ENCODE measurements at regions not wholly inside any gene's neighbourhood (a gene's known extent, or its start where the extent isn't known, plus 50 kb on each side); places are given as distances from the start of the nearest gene placed in this dataset.

DNA sequence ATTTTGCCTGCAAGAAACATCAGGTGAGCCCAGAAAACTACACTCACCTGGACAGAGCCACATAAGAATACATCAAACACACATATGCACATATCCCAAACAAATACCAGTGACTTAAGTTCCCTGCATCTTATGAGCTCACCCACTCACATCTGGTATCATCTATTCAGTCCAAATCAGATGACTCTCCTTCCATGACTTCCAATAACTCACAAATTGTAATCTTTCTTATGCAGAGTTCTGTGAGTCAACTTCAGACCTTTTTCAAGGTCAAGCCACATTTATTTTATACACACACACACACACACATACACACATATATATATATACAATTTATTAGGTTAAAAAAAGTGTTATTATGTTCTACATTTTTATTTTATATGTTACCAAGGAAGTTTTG lies 1711.9 kb upstream of the CDH9 start:
- H3K4me3 ChIP-seq (ENCODE audit: low read depth, low read length), result no peak overlapping the region
- TF ChIP-seq, protein P1, sequence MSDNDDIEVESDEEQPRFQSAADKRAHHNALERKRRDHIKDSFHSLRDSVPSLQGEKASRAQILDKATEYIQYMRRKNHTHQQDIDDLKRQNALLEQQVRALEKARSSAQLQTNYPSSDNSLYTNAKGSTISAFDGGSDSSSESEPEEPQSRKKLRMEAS (IDR thresholded peaks at IDR 0.05; ENCODE audit: low read depth, low read length), result no peak
- TF ChIP-seq, protein P2, sequence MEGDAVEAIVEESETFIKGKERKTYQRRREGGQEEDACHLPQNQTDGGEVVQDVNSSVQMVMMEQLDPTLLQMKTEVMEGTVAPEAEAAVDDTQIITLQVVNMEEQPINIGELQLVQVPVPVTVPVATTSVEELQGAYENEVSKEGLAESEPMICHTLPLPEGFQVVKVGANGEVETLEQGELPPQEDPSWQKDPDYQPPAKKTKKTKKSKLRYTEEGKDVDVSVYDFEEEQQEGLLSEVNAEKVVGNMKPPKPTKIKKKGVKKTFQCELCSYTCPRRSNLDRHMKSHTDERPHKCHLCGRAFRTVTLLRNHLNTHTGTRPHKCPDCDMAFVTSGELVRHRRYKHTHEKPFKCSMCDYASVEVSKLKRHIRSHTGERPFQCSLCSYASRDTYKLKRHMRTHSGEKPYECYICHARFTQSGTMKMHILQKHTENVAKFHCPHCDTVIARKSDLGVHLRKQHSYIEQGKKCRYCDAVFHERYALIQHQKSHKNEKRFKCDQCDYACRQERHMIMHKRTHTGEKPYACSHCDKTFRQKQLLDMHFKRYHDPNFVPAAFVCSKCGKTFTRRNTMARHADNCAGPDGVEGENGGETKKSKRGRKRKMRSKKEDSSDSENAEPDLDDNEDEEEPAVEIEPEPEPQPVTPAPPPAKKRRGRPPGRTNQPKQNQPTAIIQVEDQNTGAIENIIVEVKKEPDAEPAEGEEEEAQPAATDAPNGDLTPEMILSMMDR (IDR thresholded peaks at IDR 0.05; ENCODE audit: low read depth, low read length), result no peak
- TF ChIP-seq POLR2A (IDR thresholded peaks at IDR 0.05; ENCODE audit: extremely low read depth, insufficient read length) (no peak), MYC (IDR thresholded peaks at IDR 0.05; ENCODE audit: low read depth, low read length) (no peak)
- DNase-seq (ENCODE audit: low read depth), result no peak

DNA sequence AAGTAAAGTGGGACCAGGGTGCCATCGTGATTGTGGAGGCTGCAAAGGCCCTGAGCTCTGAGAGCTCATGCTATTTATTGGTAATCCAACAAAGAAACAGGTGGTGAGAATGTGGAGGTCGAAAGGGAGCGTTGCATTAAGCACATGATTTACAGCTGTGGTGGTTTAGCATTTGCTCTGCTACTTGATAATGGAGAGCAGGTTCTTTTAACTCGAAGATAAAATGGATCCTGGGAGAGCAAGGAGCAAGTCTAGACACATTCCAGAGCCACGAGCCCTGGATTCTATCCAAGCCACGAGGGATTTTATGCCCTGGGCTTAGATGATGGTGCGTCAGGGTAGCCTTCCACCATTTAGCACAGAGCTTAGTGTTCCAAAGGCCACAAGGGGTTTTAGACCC lies 1710.1 kb upstream of the CDH9 start:
- H3K4me3 ChIP-seq (ENCODE audit: low read depth, low read length), result no peak overlapping the region
- TF ChIP-seq POLR2A (IDR thresholded peaks at IDR 0.05; ENCODE audit: extremely low read depth, insufficient read length), result no peak
- TF ChIP-seq, protein P1 (IDR thresholded peaks at IDR 0.05; ENCODE audit: low read depth, low read length), result no peak
- TF ChIP-seq MYC (IDR thresholded peaks at IDR 0.05; ENCODE audit: low read depth, low read length), result no peak
- TF ChIP-seq, protein P2 (IDR thresholded peaks at IDR 0.05; ENCODE audit: low read depth, low read length), result no peak
- no peak for DNase-seq (ENCODE audit: low read depth)

DNA sequence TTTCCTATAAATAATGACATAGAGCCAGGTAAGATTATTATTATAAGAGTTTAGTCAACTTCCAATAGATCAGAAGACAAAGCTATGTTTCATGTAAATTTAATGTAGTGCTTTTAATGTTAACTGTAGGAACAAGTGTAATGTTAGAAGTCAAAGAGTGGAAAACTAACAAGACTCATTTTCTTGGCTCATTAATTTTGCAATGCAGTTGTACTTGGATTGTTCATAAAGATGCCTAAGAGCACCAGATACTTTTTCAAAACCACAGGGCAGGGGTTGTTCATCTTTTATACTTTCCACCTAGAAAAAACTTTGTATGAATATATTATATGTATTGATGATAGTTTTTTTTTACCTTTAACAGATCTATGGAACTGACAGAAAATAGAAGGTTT lies 1705.3 kb upstream of the CDH9 start:
- TF ChIP-seq POLR2A (IDR thresholded peaks at IDR 0.05; ENCODE audit: extremely low read depth, insufficient read length) (no peak), MYC (IDR thresholded peaks at IDR 0.05; ENCODE audit: low read depth, low read length) (no peak)
- TF ChIP-seq, protein P2 (IDR thresholded peaks at IDR 0.05; ENCODE audit: low read depth, low read length), result no peak
- TF ChIP-seq, protein P1 (IDR thresholded peaks at IDR 0.05; ENCODE audit: low read depth, low read length), result no peak
- DNase-seq (ENCODE audit: low read depth), result no peak
- no peak overlapping the region for H3K4me3 ChIP-seq (ENCODE audit: low read depth, low read length)

DNA sequence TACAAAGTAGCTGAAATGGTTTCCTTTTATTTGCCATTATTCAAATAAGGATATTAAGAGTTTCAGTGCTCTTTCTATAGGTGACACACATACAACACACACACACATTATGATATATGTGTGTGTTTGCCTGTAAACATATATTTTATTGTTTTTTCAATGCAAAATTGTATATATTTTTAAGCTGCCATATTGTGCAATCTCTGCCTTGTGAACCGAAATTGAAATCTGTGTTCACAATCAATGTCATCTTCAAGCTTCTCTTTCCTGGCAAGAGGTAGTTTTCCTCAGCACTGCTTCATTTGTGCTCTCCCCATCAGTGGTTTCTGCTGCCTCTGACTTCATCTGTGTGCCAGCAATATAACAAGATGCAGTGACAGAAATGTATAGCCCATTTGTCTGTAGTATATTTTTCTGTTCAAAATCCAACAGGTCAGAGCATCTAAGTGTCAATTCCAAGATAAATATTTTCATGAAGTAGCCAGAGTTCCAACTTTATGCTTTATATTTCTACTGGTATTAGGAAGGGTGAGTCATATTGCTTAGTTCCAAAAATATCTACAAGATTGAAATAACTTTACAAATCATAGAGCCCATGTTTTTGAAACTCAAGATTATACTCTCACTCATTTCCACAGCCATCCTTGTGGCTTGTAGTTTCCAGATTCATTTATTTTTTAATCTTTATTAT lies 1704.8 kb upstream of the CDH9 start:
- H3K4me3 ChIP-seq (ENCODE audit: low read depth, low read length), result no peak overlapping the region
- DNase-seq (ENCODE audit: low read depth), result no peak
- TF ChIP-seq, protein P1 (IDR thresholded peaks at IDR 0.05; ENCODE audit: low read depth, low read length), result no peak
- TF ChIP-seq MYC (IDR thresholded peaks at IDR 0.05; ENCODE audit: low read depth, low read length) (no peak), POLR2A (IDR thresholded peaks at IDR 0.05; ENCODE audit: extremely low read depth, insufficient read length) (no peak)
- TF ChIP-seq, protein P2 (IDR thresholded peaks at IDR 0.05; ENCODE audit: low read depth, low read length), result no peak

DNA sequence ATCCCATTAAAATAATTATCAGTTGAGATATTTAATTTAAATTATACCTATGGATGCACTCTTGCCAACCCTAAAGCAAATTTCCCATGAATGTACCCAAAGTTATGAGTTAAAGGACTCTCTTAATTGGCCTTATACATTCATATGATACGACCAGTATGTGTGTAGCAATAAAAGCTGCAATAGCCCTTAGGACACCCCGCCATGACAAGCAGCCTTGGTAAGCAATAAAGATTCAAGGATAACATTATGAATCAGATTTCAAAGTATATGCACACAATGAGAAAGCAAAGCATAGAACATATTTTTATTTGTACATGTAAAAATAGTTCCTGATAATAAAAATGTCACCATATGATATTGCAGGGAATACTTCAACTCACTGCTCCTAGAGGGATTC lies 1699.3 kb upstream of the CDH9 start:
- H3K4me3 ChIP-seq (ENCODE audit: low read depth, low read length), result no peak overlapping the region
- TF ChIP-seq, protein P1 (IDR thresholded peaks at IDR 0.05; ENCODE audit: low read depth, low read length), result no peak
- TF ChIP-seq POLR2A (IDR thresholded peaks at IDR 0.05; ENCODE audit: extremely low read depth, insufficient read length) (no peak), MYC (IDR thresholded peaks at IDR 0.05; ENCODE audit: low read depth, low read length) (no peak)
- TF ChIP-seq, protein P2 (IDR thresholded peaks at IDR 0.05; ENCODE audit: low read depth, low read length), result no peak
- no peak for DNase-seq (ENCODE audit: low read depth)
